K562 (cell line): ENCODE measurements at regions not wholly inside any gene's neighbourhood (a gene's known extent, or its start where the extent isn't known, plus 50 kb on each side); places are given as distances from the start of the nearest gene placed in this dataset.

Source experiments
- ATAC-seq: fragments of 200-7000 bp; cut with Tn5 transposase; 3 replicates; pipeline ENCODE4 v1.9.1; 2020; ENCODE audit warnings: moderate library complexity
- BruUV-seq: library from RNA; stranded (reverse); fragments of 400-500 nt; replicated peaks from 2 replicates; lab custom pipeline; 2021; lab: Mats Ljungman, UMichigan
- CTCF ChIA-PET: fragments of 300-600 bp; formaldehyde crosslinking; extraction: SDS; loops from one replicate; lab custom pipeline; 2021; ENCODE audit warnings: low intra/inter-chr PET ratio; lab: Yijun Ruan, JAX
- POLR2A ChIA-PET: fragments of 300-600, 350-650 bp; sonication (Branson Sonifier 250); formaldehyde crosslinking; extraction: SDS; loops from one replicate; lab custom pipeline; 2021; ENCODE audit warnings: antibody characterized with exemption, inconsistent platforms; lab: Yijun Ruan, JAX
- DNase-seq, 4 experiments: peaks; one replicate each; pipeline versions ENCODE4 v3.0.0 to v3.0.0-alpha.2; 2011 to 2018; ENCODE audit warnings: low spot score in 3 of 4, mixed read lengths in 3 of 4; ENCODE audit errors: extremely low read depth in 1 of 4
- FAIRE-seq: peaks from 2 replicates; lab custom pipeline; 2011; peaks lifted over from hg19 to GRCh38; lab: Jason Lieb, UNC
- H2AFZ ChIP-seq: 2 replicates; pipeline ENCODE4 v1.6.0; 2011; ENCODE audit warnings: low read depth, low read length, control low read depth, inconsistent platforms
- H3K27ac ChIP-seq: fragments of 200-600 bp; 3 replicates; pipeline ENCODE4 v1.8.0; 2011; ENCODE audit warnings: low read depth, mild to moderate bottlenecking, control low read depth, inconsistent platforms, low read length, moderate library complexity, mixed read lengths; ENCODE audit errors: extremely low read depth
- H3K27me3 ChIP-seq, 2 experiments: fragments of 300-600 bp in 1 of 2; 2 replicates in 1 of 2; 3 replicates in 1 of 2; pipeline versions ENCODE4 v1.6.0 to v1.8.0; 2011; ENCODE audit warnings: inconsistent platforms in 2 of 2, low read length in 2 of 2, mild to moderate bottlenecking in 1 of 2, mixed read lengths in 1 of 2, moderate library complexity in 1 of 2; ENCODE audit not compliant: control insufficient read depth in 2 of 2, insufficient read depth in 2 of 2
- H3K36me3 ChIP-seq: fragments of 300-600 bp; 3 replicates; pipeline ENCODE4 v1.8.0; 2011; ENCODE audit warnings: mild to moderate bottlenecking, low read length, inconsistent platforms; ENCODE audit not compliant: control insufficient read depth, insufficient read depth
- H3K4me1 ChIP-seq, 2 experiments: fragments of 200-600 bp in 1 of 2; replicated peaks in 1 of 2; 2 replicates in 1 of 2; 3 replicates in 1 of 2; pipeline versions ENCODE4 v1.5.1 to v1.8.0; 2011; ENCODE audit warnings: inconsistent platforms in 2 of 2, low read length in 2 of 2, mild to moderate bottlenecking in 1 of 2, mixed read lengths in 1 of 2, moderate library complexity in 1 of 2; ENCODE audit not compliant: control insufficient read depth in 2 of 2, insufficient read depth in 2 of 2
- H3K4me2 ChIP-seq: 2 replicates; pipeline ENCODE4 v1.6.1; 2011; ENCODE audit warnings: low read length, control low read depth, inconsistent platforms, mixed read lengths; ENCODE audit not compliant: insufficient read depth
- H3K4me3 ChIP-seq: fragments of 200-600 bp; sonication (generic), shearing (Covaris generic); 2 replicates; pipeline ENCODE4 v1.5.1; 2016; ENCODE audit warnings: control low read depth, inconsistent platforms
- H3K79me2 ChIP-seq: fragments of 200-600 bp; 3 replicates; pipeline ENCODE4 v1.8.0; 2011; ENCODE audit warnings: low read length, inconsistent platforms; ENCODE audit not compliant: control insufficient read depth, insufficient read depth
- H3K9ac ChIP-seq, 2 experiments: 2 replicates each; pipeline versions ENCODE4 v1.6.0 to v1.6.1; 2011; ENCODE audit warnings: low read depth in 2 of 2, low read length in 2 of 2, control low read depth in 1 of 2, inconsistent platforms in 1 of 2, mild to moderate bottlenecking in 1 of 2, mixed read lengths in 1 of 2; ENCODE audit not compliant: insufficient read depth in 1 of 2
- H3K9me1 ChIP-seq: one replicate; pipeline ENCODE4 v1.6.0; 2011; ENCODE audit warnings: inconsistent platforms, mild to moderate bottlenecking, low read length, moderate library complexity; ENCODE audit not compliant: control insufficient read depth, insufficient read depth
- H3K9me3 ChIP-seq: replicated peaks from 2 replicates; pipeline ENCODE4 v1.5.1; 2011; ENCODE audit warnings: low read depth, low read length, inconsistent platforms; ENCODE audit not compliant: control insufficient read depth, insufficient read depth
- H4K20me1 ChIP-seq: replicated peaks from 2 replicates; pipeline ENCODE4 v1.6.1; 2011; ENCODE audit warnings: low read length, inconsistent platforms, mixed read lengths; ENCODE audit not compliant: control insufficient read depth, insufficient read depth
- CHD4 ChIP-seq: fragments of 200-600 bp; sonication (generic); IDR thresholded peaks from 3 replicates; pipeline ENCODE4 v1.6.1; 2012; ENCODE audit warnings: low read depth, mild to moderate bottlenecking, mixed read lengths, low read length, inconsistent platforms; ENCODE audit not compliant: insufficient read depth, insufficient replicate concordance, poor library complexity, severe bottlenecking
- FOXJ2 ChIP-seq: fragments of 200-800 bp; sonication (Bioruptor generic); IDR thresholded peaks from 2 replicates; pipeline ENCODE4 v1.6.1; 2016; ENCODE audit warnings: missing genetic modification characterization, missing compliant biosample characterization
- GTF2E2 ChIP-seq: fragments of 200-800 bp; sonication (Bioruptor generic); IDR thresholded peaks from 2 replicates; pipeline ENCODE4 v1.6.1; 2016; ENCODE audit warnings: missing genetic modification characterization, missing compliant biosample characterization
- JUND ChIP-seq, 2 experiments: IDR thresholded peaks; 2 replicates in 1 of 2; 3 replicates in 1 of 2; pipeline ENCODE4 v1.6.1; 2011; ENCODE audit warnings: borderline replicate concordance in 2 of 2, low read depth in 2 of 2, low read length in 2 of 2, improper control_type of control experiment in 1 of 2, missing biosample characterization in 1 of 2, missing genetic modification characterization in 1 of 2, missing genetic modification reagents in 1 of 2
- KDM4B ChIP-seq, 2 experiments: fragments of 450-650 bp in 1 of 2; sonication (generic) in 1 of 2; IDR thresholded peaks; 2 replicates each; pipeline ENCODE4 v1.6.1; 2016 to 2017; ENCODE audit warnings: borderline replicate concordance in 2 of 2, antibody characterized with exemption in 1 of 2, low read depth in 1 of 2, mild to moderate bottlenecking in 1 of 2
- PTRF ChIP-seq: fragments of 450-650 bp; IDR thresholded peaks from 2 replicates; pipeline ENCODE4 v1.6.1; 2016; ENCODE audit warnings: mild to moderate bottlenecking, missing genetic modification characterization, missing compliant biosample characterization
- RCOR1 ChIP-seq, 2 experiments: IDR thresholded peaks; 2 replicates each; pipeline ENCODE4 v1.6.1; 2012; ENCODE audit warnings: low read depth in 2 of 2, low read length in 2 of 2, borderline replicate concordance in 1 of 2, improper control_type of control experiment in 1 of 2
- SOX6 ChIP-seq: fragments of 450-650 bp; IDR thresholded peaks from 2 replicates; pipeline ENCODE4 v1.6.1; 2014; ENCODE audit warnings: mild to moderate bottlenecking
- TRIM25 ChIP-seq: fragments of 450-650 bp; IDR thresholded peaks from 2 replicates; pipeline ENCODE4 v1.7.0; 2016; ENCODE audit warnings: borderline replicate concordance
- WGBS: fragments of 100-300 bp; shearing (Covaris generic); methylation state at CpG from one replicate; pipeline ENCODE4 v1.1.6; 2016; ENCODE audit warnings: low coverage, mixed read lengths; ENCODE audit not compliant: insufficient coverage; ENCODE audit errors: missing lambda C conversion rate; 5-methylcytosine and 5-hydroxymethylcytosine counted together
- in situ Hi-C: fragments of 300-500 bp; cut with MboI; formaldehyde crosslinking; loops from 4 replicates; pipeline ENCODE4 v1.15.0; 2018; ENCODE audit warnings: inconsistent platforms, mixed read lengths
- intact Hi-C: fragments of 100-400 bp; cut with micrococcal nuclease; formaldehyde crosslinking; loops from 2 replicates; pipeline ENCODE4 v1.14.2; 2022
- TF ChIP-seq, protein P1 (sequence below), 3 experiments: IDR thresholded peaks in 2 of 3; conservative IDR thresholded peaks in 1 of 3; 2 replicates each; pipeline ENCODE4 v1.5.1; 2011 to 2012; ENCODE audit warnings: low read length in 3 of 3, mild to moderate bottlenecking in 3 of 3, control low read depth in 2 of 3, improper control_type of control experiment in 1 of 3, inconsistent platforms in 1 of 3, low read depth in 1 of 3, mixed read lengths in 1 of 3, moderate library complexity in 1 of 3; ENCODE audit not compliant: insufficient read depth in 2 of 3
- TF ChIP-seq, protein P2 (sequence below): fragments of 450-650 bp; IDR thresholded peaks from 2 replicates; pipeline ENCODE4 v1.6.1; 2016; ENCODE audit warnings: missing biosample characterization, missing genetic modification characterization
- TF ChIP-seq, protein P3 (sequence below): fragments of 450-650 bp; IDR thresholded peaks from one replicate; pipeline ENCODE4 v1.6.1; 2018; ENCODE audit warnings: mild to moderate bottlenecking, moderate library complexity; ENCODE audit not compliant: partially characterized antibody

DNA sequence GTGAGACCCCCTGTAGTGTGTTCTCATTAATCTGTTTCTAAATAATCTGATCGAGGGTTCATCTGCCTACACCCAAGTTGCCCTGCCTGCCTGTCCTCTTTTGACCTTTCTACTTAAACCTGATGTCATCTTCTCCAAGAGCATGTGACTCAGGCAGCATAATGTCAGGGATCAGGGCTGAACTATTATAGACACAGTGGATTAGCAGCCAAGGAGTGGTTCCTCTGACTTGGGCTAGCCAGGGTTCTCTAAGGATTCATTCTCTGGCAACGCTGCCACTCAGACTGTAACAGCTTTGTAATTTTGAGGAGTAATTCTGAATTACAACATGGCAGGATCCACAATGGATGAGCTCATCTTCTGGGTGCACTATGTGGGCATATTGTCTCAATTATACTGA is 124.0 kb downstream of the MDH1 start (continued):
- TF ChIP-seq FOXJ2 (peak; percentile 38; the same call in 1 of the 2 replicates), JUND (IDR thresholded peaks at IDR 0.05; ENCODE audit: borderline replicate concordance, low read depth, low read length) (peak; percentile 67; the same call in 1 of the 2 replicates), JUND (tag; IDR thresholded peaks at IDR 0.05; ENCODE audit: borderline replicate concordance, low read depth, low read length) (peak; percentile 84; the same call in 2 of the 3 replicates), RCOR1 (IDR thresholded peaks at IDR 0.05; ENCODE audit: borderline replicate concordance in 1 of 2, low read depth in 2 of 2, low read length in 2 of 2) (no peak), PTRF (tag) (0 out of 2 replicates have a peak, but pooled peaks have one; percentile 10), CHD4 (no peak)

- no peaks in the 10 kb centered on the region for H3K79me2 ChIP-seq
- ATAC-seq (no peak), FAIRE-seq (no peak), DNase-seq (no peak)
- in situ Hi-C loops, result no loop called here
- H3K27ac ChIP-seq, result no peak overlapping the region
- no TSS peak for BruUV-seq
- ChIA-PET CTCF (no interaction called here), POLR2A (no interaction called here)
- H3K4me3 ChIP-seq, result no peak overlapping the region
- intact Hi-C loops, result no loop called here
- H3K4me1 ChIP-seq, result no peaks in the 10 kb centered on the region
- H2AFZ ChIP-seq, result no peak overlapping the region
- H3K9me1 ChIP-seq, result no peaks in the 10 kb centered on the region
- H3K27me3 ChIP-seq, result no peaks in the 10 kb centered on the region
- H3K9ac ChIP-seq, result no peak overlapping the region
- H3K4me2 ChIP-seq, result no peak overlapping the region
- WGBS, result 0% methylated on average over 2 of the region's 2 CpGs
- no peaks in the 10 kb centered on the region for H4K20me1 ChIP-seq
- H3K9me3 ChIP-seq, result no peaks in the 10 kb centered on the region
- no peaks in the 10 kb centered on the region for H3K36me3 ChIP-seq
- TF ChIP-seq, protein P1, sequence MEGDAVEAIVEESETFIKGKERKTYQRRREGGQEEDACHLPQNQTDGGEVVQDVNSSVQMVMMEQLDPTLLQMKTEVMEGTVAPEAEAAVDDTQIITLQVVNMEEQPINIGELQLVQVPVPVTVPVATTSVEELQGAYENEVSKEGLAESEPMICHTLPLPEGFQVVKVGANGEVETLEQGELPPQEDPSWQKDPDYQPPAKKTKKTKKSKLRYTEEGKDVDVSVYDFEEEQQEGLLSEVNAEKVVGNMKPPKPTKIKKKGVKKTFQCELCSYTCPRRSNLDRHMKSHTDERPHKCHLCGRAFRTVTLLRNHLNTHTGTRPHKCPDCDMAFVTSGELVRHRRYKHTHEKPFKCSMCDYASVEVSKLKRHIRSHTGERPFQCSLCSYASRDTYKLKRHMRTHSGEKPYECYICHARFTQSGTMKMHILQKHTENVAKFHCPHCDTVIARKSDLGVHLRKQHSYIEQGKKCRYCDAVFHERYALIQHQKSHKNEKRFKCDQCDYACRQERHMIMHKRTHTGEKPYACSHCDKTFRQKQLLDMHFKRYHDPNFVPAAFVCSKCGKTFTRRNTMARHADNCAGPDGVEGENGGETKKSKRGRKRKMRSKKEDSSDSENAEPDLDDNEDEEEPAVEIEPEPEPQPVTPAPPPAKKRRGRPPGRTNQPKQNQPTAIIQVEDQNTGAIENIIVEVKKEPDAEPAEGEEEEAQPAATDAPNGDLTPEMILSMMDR (IDR thresholded peaks at IDR 0.05 in 2 of 3, conservative IDR thresholded peaks at IDR 0.05 in 1 of 3; ENCODE audit: insufficient read depth in 2 of 3, low read depth in 1 of 3, low read length in 3 of 3), result no peak
- TF ChIP-seq, protein P2, sequence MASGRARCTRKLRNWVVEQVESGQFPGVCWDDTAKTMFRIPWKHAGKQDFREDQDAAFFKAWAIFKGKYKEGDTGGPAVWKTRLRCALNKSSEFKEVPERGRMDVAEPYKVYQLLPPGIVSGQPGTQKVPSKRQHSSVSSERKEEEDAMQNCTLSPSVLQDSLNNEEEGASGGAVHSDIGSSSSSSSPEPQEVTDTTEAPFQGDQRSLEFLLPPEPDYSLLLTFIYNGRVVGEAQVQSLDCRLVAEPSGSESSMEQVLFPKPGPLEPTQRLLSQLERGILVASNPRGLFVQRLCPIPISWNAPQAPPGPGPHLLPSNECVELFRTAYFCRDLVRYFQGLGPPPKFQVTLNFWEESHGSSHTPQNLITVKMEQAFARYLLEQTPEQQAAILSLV (tag), result no peak
- TF ChIP-seq GTF2E2 (tag), result no peak
- no peak for TF ChIP-seq SOX6
- TF ChIP-seq, protein P3, sequence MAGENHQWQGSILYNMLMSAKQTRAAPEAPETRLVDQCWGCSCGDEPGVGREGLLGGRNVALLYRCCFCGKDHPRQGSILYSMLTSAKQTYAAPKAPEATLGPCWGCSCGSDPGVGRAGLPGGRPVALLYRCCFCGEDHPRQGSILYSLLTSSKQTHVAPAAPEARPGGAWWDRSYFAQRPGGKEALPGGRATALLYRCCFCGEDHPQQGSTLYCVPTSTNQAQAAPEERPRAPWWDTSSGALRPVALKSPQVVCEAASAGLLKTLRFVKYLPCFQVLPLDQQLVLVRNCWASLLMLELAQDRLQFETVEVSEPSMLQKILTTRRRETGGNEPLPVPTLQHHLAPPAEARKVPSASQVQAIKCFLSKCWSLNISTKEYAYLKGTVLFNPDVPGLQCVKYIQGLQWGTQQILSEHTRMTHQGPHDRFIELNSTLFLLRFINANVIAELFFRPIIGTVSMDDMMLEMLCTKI, result no peak
- TF ChIP-seq TRIM25, result no peak
- TF ChIP-seq KDM4B (IDR thresholded peaks at IDR 0.05; ENCODE audit: borderline replicate concordance in 2 of 2, low read depth in 1 of 2), result no peak
Observed at GRCh38 chr2:63716146-63716545, 125.5 kb upstream of the UGP2 start.
